HL-60 (cell line): ENCODE measurements at regions not wholly inside any gene's neighbourhood (a gene's known extent, or its start where the extent isn't known, plus 50 kb on each side); places are given as distances from the start of the nearest gene placed in this dataset.

ENCODE experiments used
- GABPA ChIP-seq: IDR thresholded peaks from 2 replicates; pipeline ENCODE4 v1.6.1; 2012; ENCODE audit warnings: low read depth
- POLR2AphosphoS5 ChIP-seq: IDR thresholded peaks from 2 replicates; pipeline ENCODE4 v1.6.1; 2012; ENCODE audit warnings: low read depth
- REST ChIP-seq: IDR thresholded peaks from 2 replicates; pipeline ENCODE4 v1.6.1; 2012; ENCODE audit warnings: low read depth; ENCODE audit not compliant: insufficient replicate concordance
- TF ChIP-seq, protein P1 (sequence below): IDR thresholded peaks from one replicate; pipeline ENCODE4 v1.5.1; 2011; ENCODE audit warnings: low read length, control low read depth, inconsistent platforms; ENCODE audit not compliant: insufficient read depth

GRCh38 chr2:164213916-164214315 lies 407.4 kb downstream of the GRB14 start:
- TF ChIP-seq, protein P1, sequence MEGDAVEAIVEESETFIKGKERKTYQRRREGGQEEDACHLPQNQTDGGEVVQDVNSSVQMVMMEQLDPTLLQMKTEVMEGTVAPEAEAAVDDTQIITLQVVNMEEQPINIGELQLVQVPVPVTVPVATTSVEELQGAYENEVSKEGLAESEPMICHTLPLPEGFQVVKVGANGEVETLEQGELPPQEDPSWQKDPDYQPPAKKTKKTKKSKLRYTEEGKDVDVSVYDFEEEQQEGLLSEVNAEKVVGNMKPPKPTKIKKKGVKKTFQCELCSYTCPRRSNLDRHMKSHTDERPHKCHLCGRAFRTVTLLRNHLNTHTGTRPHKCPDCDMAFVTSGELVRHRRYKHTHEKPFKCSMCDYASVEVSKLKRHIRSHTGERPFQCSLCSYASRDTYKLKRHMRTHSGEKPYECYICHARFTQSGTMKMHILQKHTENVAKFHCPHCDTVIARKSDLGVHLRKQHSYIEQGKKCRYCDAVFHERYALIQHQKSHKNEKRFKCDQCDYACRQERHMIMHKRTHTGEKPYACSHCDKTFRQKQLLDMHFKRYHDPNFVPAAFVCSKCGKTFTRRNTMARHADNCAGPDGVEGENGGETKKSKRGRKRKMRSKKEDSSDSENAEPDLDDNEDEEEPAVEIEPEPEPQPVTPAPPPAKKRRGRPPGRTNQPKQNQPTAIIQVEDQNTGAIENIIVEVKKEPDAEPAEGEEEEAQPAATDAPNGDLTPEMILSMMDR: no peak
- TF ChIP-seq POLR2AphosphoS5 (no peak), GABPA (no peak), REST (no peak)
